Smooth muscle cell (in vitro differentiated cells): ENCODE measurements at regions not wholly inside any gene's neighbourhood (a gene's known extent, or its start where the extent isn't known, plus 50 kb on each side); places are given as distances from the start of the nearest gene placed in this dataset.

Experiments
- DNase-seq: peaks from one replicate; lab custom pipeline; 2025; ENCODE audit not compliant: unreplicated experiment; lab: John Stamatoyannopoulos, UW
- H2AFZ ChIP-seq: fragments of 200-600 bp; sonication (generic); 2 replicates; pipeline ENCODE4 v1.6.0; 2016; ENCODE audit warnings: antibody characterized with exemption, low read depth, mild to moderate bottlenecking
- H3F3A ChIP-seq: fragments of 200-600 bp; sonication (generic); 2 replicates; pipeline ENCODE4 v1.6.0; 2017; ENCODE audit warnings: antibody characterized with exemption, low read depth
- H3K27ac ChIP-seq: fragments of 200-600 bp; sonication (generic); 2 replicates; pipeline ENCODE4 v1.5.1; 2016; ENCODE audit warnings: low read depth, mild to moderate bottlenecking
- H3K27me3 ChIP-seq: fragments of 200-600 bp; sonication (generic); 2 replicates; pipeline ENCODE4 v1.6.1; 2016; ENCODE audit warnings: low read depth, mild to moderate bottlenecking
- H3K36me3 ChIP-seq: fragments of 200-600 bp; sonication (generic); 2 replicates; pipeline ENCODE4 v1.5.1; 2016; ENCODE audit warnings: low read depth
- H3K4me1 ChIP-seq: fragments of 200-600 bp; sonication (generic); 2 replicates; pipeline ENCODE4 v1.5.1; 2016; ENCODE audit warnings: low read depth
- H3K4me2 ChIP-seq: fragments of 200-600 bp; sonication (generic); 2 replicates; pipeline ENCODE4 v1.6.0; 2016; ENCODE audit warnings: mild to moderate bottlenecking
- H3K4me3 ChIP-seq: fragments of 200-600 bp; sonication (generic); 2 replicates; pipeline ENCODE4 v1.5.1; 2016; ENCODE audit warnings: mild to moderate bottlenecking
- H3K79me2 ChIP-seq: fragments of 200-600 bp; sonication (generic); 2 replicates; pipeline ENCODE4 v1.6.0; 2016; ENCODE audit warnings: low read depth, mild to moderate bottlenecking
- H3K9ac ChIP-seq: fragments of 200-600 bp; sonication (generic); 2 replicates; pipeline ENCODE4 v1.6.0; 2016; ENCODE audit warnings: low read depth
- H3K9me3 ChIP-seq: fragments of 200-600 bp; sonication (generic); replicated peaks from 2 replicates; pipeline ENCODE4 v1.5.1; 2016; ENCODE audit warnings: low read depth
- H4K20me1 ChIP-seq: fragments of 200-600 bp; sonication (generic); 2 replicates; pipeline ENCODE4 v1.6.0; 2016; ENCODE audit warnings: low read depth
- WGBS: methylation state at CpG from one replicate; pipeline ENCODE4 v1.1.7; 2016; ENCODE audit warnings: low lambda C conversion rate; 5-methylcytosine and 5-hydroxymethylcytosine counted together
- TF ChIP-seq, protein P1 (sequence below): fragments of 200-600 bp; sonication (generic); IDR thresholded peaks from 2 replicates; pipeline ENCODE4 v1.5.1; 2017; ENCODE audit warnings: borderline replicate concordance, mild to moderate bottlenecking, antibody characterized with exemption; ENCODE audit not compliant: insufficient read depth, poor library complexity, severe bottlenecking

DNA sequence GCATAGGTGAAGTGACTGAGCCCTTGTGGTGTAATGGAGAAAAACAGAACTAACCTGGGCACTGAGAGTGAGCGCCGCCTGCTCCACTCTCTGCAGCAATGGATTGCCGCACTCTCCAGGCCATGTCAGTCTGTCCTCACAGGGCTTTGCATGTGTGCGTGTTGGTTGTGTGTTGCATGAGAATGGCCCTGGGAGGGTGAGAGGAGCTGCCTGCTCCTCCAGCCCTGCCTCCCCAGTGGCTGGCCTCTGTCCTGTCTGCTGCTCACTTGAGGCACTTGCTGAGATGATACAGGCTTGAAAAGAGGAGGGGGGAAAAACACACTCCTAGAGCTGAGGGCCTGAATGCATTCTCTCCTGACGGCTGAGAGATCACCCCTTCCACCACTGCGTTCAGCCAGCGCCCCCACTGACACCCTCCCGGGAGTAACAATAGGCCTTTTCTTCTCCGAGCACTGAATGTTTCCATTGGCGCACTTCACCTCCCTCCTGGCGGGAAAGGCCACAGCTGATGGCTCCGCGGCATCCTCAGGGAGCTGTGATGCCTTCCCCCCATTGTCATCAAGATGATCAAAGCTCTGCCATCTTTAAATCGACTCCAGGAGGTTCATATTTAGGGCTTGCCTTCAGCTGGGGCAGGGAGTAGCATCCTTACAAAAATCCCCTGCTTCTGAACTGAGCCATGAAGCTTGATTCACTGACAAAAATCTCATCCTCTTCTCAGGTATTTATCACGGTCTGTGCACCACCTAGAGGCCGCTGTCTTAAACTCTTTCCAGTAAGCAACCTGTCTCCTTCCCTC lies 49.9 kb upstream of the DAPL1 start:
- no peaks in the 10 kb centered on the region for H3K79me2 ChIP-seq
- peaks cover 4% of the 10 kb centered on the region for H3F3A ChIP-seq
- H3K4me1 ChIP-seq: no peaks in the 10 kb centered on the region
- DNase-seq: no peak
- H2AFZ ChIP-seq: no peak overlapping the region
- 31% methylated on average over 16 of the region's 16 CpGs for WGBS
- H3K9ac ChIP-seq: no peak overlapping the region
- H3K27me3 ChIP-seq: peaks cover 34% of the 10 kb centered on the region
- H4K20me1 ChIP-seq: no peaks in the 10 kb centered on the region
- H3K36me3 ChIP-seq: no peaks in the 10 kb centered on the region
- no peak overlapping the region for H3K4me3 ChIP-seq
- TF ChIP-seq, protein P1, sequence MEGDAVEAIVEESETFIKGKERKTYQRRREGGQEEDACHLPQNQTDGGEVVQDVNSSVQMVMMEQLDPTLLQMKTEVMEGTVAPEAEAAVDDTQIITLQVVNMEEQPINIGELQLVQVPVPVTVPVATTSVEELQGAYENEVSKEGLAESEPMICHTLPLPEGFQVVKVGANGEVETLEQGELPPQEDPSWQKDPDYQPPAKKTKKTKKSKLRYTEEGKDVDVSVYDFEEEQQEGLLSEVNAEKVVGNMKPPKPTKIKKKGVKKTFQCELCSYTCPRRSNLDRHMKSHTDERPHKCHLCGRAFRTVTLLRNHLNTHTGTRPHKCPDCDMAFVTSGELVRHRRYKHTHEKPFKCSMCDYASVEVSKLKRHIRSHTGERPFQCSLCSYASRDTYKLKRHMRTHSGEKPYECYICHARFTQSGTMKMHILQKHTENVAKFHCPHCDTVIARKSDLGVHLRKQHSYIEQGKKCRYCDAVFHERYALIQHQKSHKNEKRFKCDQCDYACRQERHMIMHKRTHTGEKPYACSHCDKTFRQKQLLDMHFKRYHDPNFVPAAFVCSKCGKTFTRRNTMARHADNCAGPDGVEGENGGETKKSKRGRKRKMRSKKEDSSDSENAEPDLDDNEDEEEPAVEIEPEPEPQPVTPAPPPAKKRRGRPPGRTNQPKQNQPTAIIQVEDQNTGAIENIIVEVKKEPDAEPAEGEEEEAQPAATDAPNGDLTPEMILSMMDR: peak; percentile 54
- no peak overlapping the region for H3K27ac ChIP-seq
- no peaks in the 10 kb centered on the region for H3K9me3 ChIP-seq
- H3K4me2 ChIP-seq: no peak overlapping the region
